K562 (cell line): ENCODE measurements at regions not wholly inside any gene's neighbourhood (a gene's known extent, or its start where the extent isn't known, plus 50 kb on each side); places are given as distances from the start of the nearest gene placed in this dataset.

Experiments used
- ATAC-seq: fragments of 200-7000 bp; cut with Tn5 transposase; 3 replicates; pipeline ENCODE4 v1.9.1; 2020; ENCODE audit warnings: moderate library complexity
- BruUV-seq: library from RNA; stranded (reverse); fragments of 400-500 nt; replicated peaks from 2 replicates; lab custom pipeline; 2021; lab: Mats Ljungman, UMichigan
- CTCF ChIA-PET: fragments of 300-600 bp; formaldehyde crosslinking; extraction: SDS; loops from one replicate; lab custom pipeline; 2021; ENCODE audit warnings: low intra/inter-chr PET ratio; lab: Yijun Ruan, JAX
- POLR2A ChIA-PET: fragments of 300-600, 350-650 bp; sonication (Branson Sonifier 250); formaldehyde crosslinking; extraction: SDS; loops from one replicate; lab custom pipeline; 2021; ENCODE audit warnings: antibody characterized with exemption, inconsistent platforms; lab: Yijun Ruan, JAX
- DNase-seq, 4 experiments: peaks; one replicate each; pipeline versions ENCODE4 v3.0.0 to v3.0.0-alpha.2; 2011 to 2018; ENCODE audit warnings: low spot score in 3 of 4, mixed read lengths in 3 of 4; ENCODE audit errors: extremely low read depth in 1 of 4
- FAIRE-seq: peaks from 2 replicates; lab custom pipeline; 2011; peaks lifted over from hg19 to GRCh38; lab: Jason Lieb, UNC
- H2AFZ ChIP-seq: 2 replicates; pipeline ENCODE4 v1.6.0; 2011; ENCODE audit warnings: low read depth, low read length, control low read depth, inconsistent platforms
- H3K27ac ChIP-seq: fragments of 200-600 bp; 3 replicates; pipeline ENCODE4 v1.8.0; 2011; ENCODE audit warnings: low read depth, mild to moderate bottlenecking, control low read depth, inconsistent platforms, low read length, moderate library complexity, mixed read lengths; ENCODE audit errors: extremely low read depth
- H3K27me3 ChIP-seq, 2 experiments: fragments of 300-600 bp in 1 of 2; 2 replicates in 1 of 2; 3 replicates in 1 of 2; pipeline versions ENCODE4 v1.6.0 to v1.8.0; 2011; ENCODE audit warnings: inconsistent platforms in 2 of 2, low read length in 2 of 2, mild to moderate bottlenecking in 1 of 2, mixed read lengths in 1 of 2, moderate library complexity in 1 of 2; ENCODE audit not compliant: control insufficient read depth in 2 of 2, insufficient read depth in 2 of 2
- H3K36me3 ChIP-seq: fragments of 300-600 bp; 3 replicates; pipeline ENCODE4 v1.8.0; 2011; ENCODE audit warnings: mild to moderate bottlenecking, low read length, inconsistent platforms; ENCODE audit not compliant: control insufficient read depth, insufficient read depth
- H3K4me1 ChIP-seq, 2 experiments: fragments of 200-600 bp in 1 of 2; replicated peaks in 1 of 2; 2 replicates in 1 of 2; 3 replicates in 1 of 2; pipeline versions ENCODE4 v1.5.1 to v1.8.0; 2011; ENCODE audit warnings: inconsistent platforms in 2 of 2, low read length in 2 of 2, mild to moderate bottlenecking in 1 of 2, mixed read lengths in 1 of 2, moderate library complexity in 1 of 2; ENCODE audit not compliant: control insufficient read depth in 2 of 2, insufficient read depth in 2 of 2
- H3K4me2 ChIP-seq: 2 replicates; pipeline ENCODE4 v1.6.1; 2011; ENCODE audit warnings: low read length, control low read depth, inconsistent platforms, mixed read lengths; ENCODE audit not compliant: insufficient read depth
- H3K4me3 ChIP-seq: fragments of 200-600 bp; sonication (generic), shearing (Covaris generic); 2 replicates; pipeline ENCODE4 v1.5.1; 2016; ENCODE audit warnings: control low read depth, inconsistent platforms
- H3K79me2 ChIP-seq: fragments of 200-600 bp; 3 replicates; pipeline ENCODE4 v1.8.0; 2011; ENCODE audit warnings: low read length, inconsistent platforms; ENCODE audit not compliant: control insufficient read depth, insufficient read depth
- H3K9ac ChIP-seq, 2 experiments: 2 replicates each; pipeline versions ENCODE4 v1.6.0 to v1.6.1; 2011; ENCODE audit warnings: low read depth in 2 of 2, low read length in 2 of 2, control low read depth in 1 of 2, inconsistent platforms in 1 of 2, mild to moderate bottlenecking in 1 of 2, mixed read lengths in 1 of 2; ENCODE audit not compliant: insufficient read depth in 1 of 2
- H3K9me1 ChIP-seq: one replicate; pipeline ENCODE4 v1.6.0; 2011; ENCODE audit warnings: inconsistent platforms, mild to moderate bottlenecking, low read length, moderate library complexity; ENCODE audit not compliant: control insufficient read depth, insufficient read depth
- H3K9me3 ChIP-seq: replicated peaks from 2 replicates; pipeline ENCODE4 v1.5.1; 2011; ENCODE audit warnings: low read depth, low read length, inconsistent platforms; ENCODE audit not compliant: control insufficient read depth, insufficient read depth
- H4K20me1 ChIP-seq: replicated peaks from 2 replicates; pipeline ENCODE4 v1.6.1; 2011; ENCODE audit warnings: low read length, inconsistent platforms, mixed read lengths; ENCODE audit not compliant: control insufficient read depth, insufficient read depth
- ARID3A ChIP-seq: IDR thresholded peaks from 2 replicates; pipeline ENCODE4 v1.6.1; 2012; ENCODE audit warnings: low read depth, low read length, improper control_type of control experiment, borderline replicate concordance
- BRD9 ChIP-seq: fragments of 450-650 bp; IDR thresholded peaks from 2 replicates; pipeline ENCODE4 v1.6.1; 2018; ENCODE audit warnings: low read depth; ENCODE audit not compliant: partially characterized antibody
- COPS2 ChIP-seq: fragments of 450-650 bp; conservative IDR thresholded peaks from 2 replicates; pipeline ENCODE4 v1.6.1; 2016; ENCODE audit warnings: mild to moderate bottlenecking, moderate library complexity
- DMBX1 ChIP-seq: fragments of 250-450 bp; sonication (Bioruptor Pico); IDR thresholded peaks from 2 replicates; pipeline ENCODE4 v1.8.0; 2022; ENCODE audit warnings: inconsistent platforms, mild to moderate bottlenecking, moderate library complexity, borderline replicate concordance
- MBD2 ChIP-seq: sonication (generic); IDR thresholded peaks from 2 replicates; pipeline ENCODE4 v1.6.1; 2016; ENCODE audit warnings: low read depth, borderline replicate concordance
- POLR2AphosphoS2 ChIP-seq: IDR thresholded peaks from 2 replicates; pipeline ENCODE4 v1.6.1; 2012; ENCODE audit warnings: low read length, improper control_type of control experiment
- PYGO2 ChIP-seq: fragments of 450-650 bp; IDR thresholded peaks from 2 replicates; pipeline ENCODE4 v1.6.1; 2016; ENCODE audit warnings: mild to moderate bottlenecking, missing genetic modification characterization, moderate library complexity, missing compliant biosample characterization
- WGBS: fragments of 100-300 bp; shearing (Covaris generic); methylation state at CpG from one replicate; pipeline ENCODE4 v1.1.6; 2016; ENCODE audit warnings: low coverage, mixed read lengths; ENCODE audit not compliant: insufficient coverage; ENCODE audit errors: missing lambda C conversion rate; 5-methylcytosine and 5-hydroxymethylcytosine counted together
- in situ Hi-C: fragments of 300-500 bp; cut with MboI; formaldehyde crosslinking; loops from 4 replicates; pipeline ENCODE4 v1.15.0; 2018; ENCODE audit warnings: inconsistent platforms, mixed read lengths
- intact Hi-C: fragments of 100-400 bp; cut with micrococcal nuclease; formaldehyde crosslinking; loops from 2 replicates; pipeline ENCODE4 v1.14.2; 2022
- TF ChIP-seq, protein P1 (sequence below): sonication (generic); formaldehyde crosslinking; IDR thresholded peaks from 2 replicates; pipeline ENCODE4 v1.8.0; 2023; ENCODE audit warnings: mild to moderate bottlenecking, missing genetic modification reagents

DNA sequence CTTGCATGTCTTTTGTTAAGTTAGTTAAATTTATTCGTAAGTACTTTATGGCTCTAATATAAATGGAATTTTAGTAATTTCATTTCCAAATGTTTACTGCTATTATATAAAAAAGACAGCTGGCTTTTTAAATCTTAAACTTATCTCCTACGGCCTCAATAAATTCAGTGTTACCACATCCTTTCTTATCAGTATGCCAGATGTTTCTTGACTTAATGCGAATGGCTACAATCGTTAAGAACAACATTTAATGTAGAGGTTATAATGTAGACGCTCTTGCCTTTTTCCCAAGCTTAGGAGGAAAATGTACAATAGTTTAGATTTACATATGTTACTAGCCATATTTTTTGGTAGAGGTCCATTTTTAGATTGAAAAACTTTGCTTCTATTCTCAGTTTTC lies 659.4 kb downstream of the TENT5A start:
- H3K4me3 ChIP-seq, result no peak overlapping the region
- H2AFZ ChIP-seq, result no peak overlapping the region
- ATAC-seq (no peak), FAIRE-seq (no peak), DNase-seq (no peak)
- no peaks in the 10 kb centered on the region for H3K36me3 ChIP-seq
- ChIA-PET CTCF (no interaction called here), POLR2A (interaction anchor here (0.8 kb wide), 1 partner anchor 28 kb away, joined by 3 read pairs; no protein-coding TSS in a partner anchor)
- no peak overlapping the region for H3K9ac ChIP-seq
- no peaks in the 10 kb centered on the region for H3K4me1 ChIP-seq
- no peaks in the 10 kb centered on the region for H3K79me2 ChIP-seq
- H3K27me3 ChIP-seq, result no peaks in the 10 kb centered on the region
- no TSS peak for BruUV-seq
- H3K9me1 ChIP-seq, result no peaks in the 10 kb centered on the region
- TF ChIP-seq ARID3A, result no peak
- TF ChIP-seq BRD9, result no peak
- no peak for TF ChIP-seq PYGO2 (tag)
- TF ChIP-seq POLR2AphosphoS2, result no peak
- no peak for TF ChIP-seq COPS2
- TF ChIP-seq, protein P1, sequence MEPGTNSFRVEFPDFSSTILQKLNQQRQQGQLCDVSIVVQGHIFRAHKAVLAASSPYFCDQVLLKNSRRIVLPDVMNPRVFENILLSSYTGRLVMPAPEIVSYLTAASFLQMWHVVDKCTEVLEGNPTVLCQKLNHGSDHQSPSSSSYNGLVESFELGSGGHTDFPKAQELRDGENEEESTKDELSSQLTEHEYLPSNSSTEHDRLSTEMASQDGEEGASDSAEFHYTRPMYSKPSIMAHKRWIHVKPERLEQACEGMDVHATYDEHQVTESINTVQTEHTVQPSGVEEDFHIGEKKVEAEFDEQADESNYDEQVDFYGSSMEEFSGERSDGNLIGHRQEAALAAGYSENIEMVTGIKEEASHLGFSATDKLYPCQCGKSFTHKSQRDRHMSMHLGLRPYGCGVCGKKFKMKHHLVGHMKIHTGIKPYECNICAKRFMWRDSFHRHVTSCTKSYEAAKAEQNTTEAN, result no peak
- TF ChIP-seq MBD2, result no peak
- no peak for TF ChIP-seq DMBX1 (CRISPR knock-in tag)
- H4K20me1 ChIP-seq, result no peaks in the 10 kb centered on the region
- WGBS, result 5% methylated on average over 5 of the region's 5 CpGs
- H3K9me3 ChIP-seq, result no peaks in the 10 kb centered on the region; the same call in 1 of the 2 replicates
- H3K4me2 ChIP-seq, result no peak overlapping the region
- no peak overlapping the region for H3K27ac ChIP-seq
- intact Hi-C loops, result no loop called here
- in situ Hi-C loops, result no loop called here
